GM12891 (cell line): ENCODE measurements at regions not wholly inside any gene's neighbourhood (a gene's known extent, or its start where the extent isn't known, plus 50 kb on each side); places are given as distances from the start of the nearest gene placed in this dataset.

ENCODE experiments used
- POLR2A ChIP-seq: IDR thresholded peaks from 2 replicates; pipeline ENCODE4 v1.6.1; 2011; ENCODE audit warnings: low read depth, low read length, control low read depth
- POLR2AphosphoS5 ChIP-seq: IDR thresholded peaks from 2 replicates; pipeline ENCODE4 v1.6.1; 2011; ENCODE audit warnings: low read depth, low read length, control low read depth
- TAF1 ChIP-seq: IDR thresholded peaks from 2 replicates; pipeline ENCODE4 v1.6.1; 2011; ENCODE audit warnings: low read depth, low read length, control low read depth

DNA sequence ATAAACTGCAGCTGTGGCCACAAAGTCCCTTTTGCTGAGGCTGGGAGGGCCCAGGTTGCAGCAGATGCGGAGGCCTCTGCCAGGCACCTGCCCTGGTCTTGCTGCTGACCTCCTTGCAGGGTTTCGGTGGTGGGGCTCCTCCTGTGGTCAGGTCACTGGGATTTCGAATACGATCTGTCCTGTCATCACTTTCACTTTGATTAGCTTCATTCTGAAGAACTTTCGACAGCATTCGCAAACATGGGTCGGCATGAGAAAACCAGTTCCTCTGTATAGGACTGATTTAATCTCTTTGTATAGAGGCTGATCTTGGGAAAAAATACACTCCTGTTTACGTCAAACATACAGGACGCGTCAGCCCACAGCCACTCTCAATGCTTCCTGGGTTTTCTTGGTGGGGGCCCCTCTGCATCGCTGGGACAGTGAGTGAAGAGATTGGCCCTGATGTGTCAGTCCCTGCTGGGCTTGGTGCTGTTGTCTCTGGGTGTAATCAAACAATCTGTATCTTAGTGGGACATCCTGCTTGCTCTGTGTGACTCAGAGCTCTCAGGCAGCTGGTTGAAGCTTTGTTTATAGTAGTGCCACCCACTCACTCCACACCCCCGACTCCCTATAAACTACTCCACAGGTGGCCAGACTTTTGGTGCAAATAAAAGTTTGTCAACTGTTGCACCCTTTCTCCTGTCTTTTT, 209.4 kb upstream of the CXCR4 start:
- TF ChIP-seq POLR2A (no peak), POLR2AphosphoS5 (no peak), TAF1 (no peak)
